H1 (cell line): ENCODE measurements at regions not wholly inside any gene's neighbourhood (a gene's known extent, or its start where the extent isn't known, plus 50 kb on each side); places are given as distances from the start of the nearest gene placed in this dataset.

Source experiments
- CTCF ChIA-PET: fragments of 300-600 bp; sonication (Branson Sonifier 250); formaldehyde crosslinking; loops from one replicate; lab custom pipeline; 2021; ENCODE audit not compliant: partially characterized antibody; lab: Charles Lee
- POLR2A ChIA-PET: fragments of 300-600 bp; sonication (Branson Sonifier 250); formaldehyde crosslinking; loops from one replicate; lab custom pipeline; 2021; ENCODE audit warnings: inconsistent platforms; ENCODE audit not compliant: partially characterized antibody; lab: Charles Lee
- DNase-seq, 2 experiments: peaks; one replicate each; pipeline versions ENCODE4 v3.0.0 to v3.0.0-alpha.2; 2010 to 2022; ENCODE audit warnings: low spot score in 2 of 2, low read depth in 1 of 2, mixed read lengths in 1 of 2
- FAIRE-seq: peaks from 2 replicates; lab custom pipeline; 2011; peaks lifted over from hg19 to GRCh38; lab: Jason Lieb, UNC
- H2AFZ ChIP-seq: 2 replicates; pipeline ENCODE4 v1.8.1; 2012; ENCODE audit warnings: low read length, inconsistent platforms
- H2AK5ac ChIP-seq: 2 replicates; pipeline ENCODE4 v1.6.1; 2013; ENCODE audit warnings: low read depth, low read length
- H2BK120ac ChIP-seq: replicated peaks from 2 replicates; pipeline ENCODE3; 2013; ENCODE audit warnings: low read depth, low read length, inconsistent platforms
- H2BK12ac ChIP-seq: 2 replicates; pipeline ENCODE4 v1.6.1; 2013; ENCODE audit warnings: low read depth, low read length
- H2BK15ac ChIP-seq: 2 replicates; pipeline ENCODE4 v1.6.1; 2013; ENCODE audit warnings: low read length
- H2BK20ac ChIP-seq: 2 replicates; pipeline ENCODE4 v1.6.1; 2013; ENCODE audit warnings: low read length
- H2BK5ac ChIP-seq: 2 replicates; pipeline ENCODE4 v1.6.1; 2013; ENCODE audit warnings: low read depth, low read length
- H3K14ac ChIP-seq: 2 replicates; pipeline ENCODE4 v1.6.1; 2013; ENCODE audit warnings: inconsistent platforms; ENCODE audit not compliant: insufficient read length
- H3K18ac ChIP-seq: 2 replicates; pipeline ENCODE4 v1.6.1; 2013; ENCODE audit warnings: low read length; ENCODE audit errors: extremely low read depth
- H3K23ac ChIP-seq: 2 replicates; pipeline ENCODE4 v1.6.1; 2013; ENCODE audit warnings: inconsistent platforms; ENCODE audit not compliant: insufficient read length
- H3K23me2 ChIP-seq: 2 replicates; pipeline ENCODE4 v1.6.1; 2013; ENCODE audit warnings: low read depth, low read length
- H3K27ac ChIP-seq: 2 replicates; pipeline ENCODE4 v1.6.1; 2011; ENCODE audit warnings: low read depth, low read length, inconsistent platforms
- H3K27me3 ChIP-seq, 4 experiments: replicated peaks in 1 of 4; 1 replicate in 1 of 4; 2 replicates in 3 of 4; pipeline versions ENCODE4 v1.6.1 to v1.8.1; 2011 to 2013; ENCODE audit warnings: low read length in 3 of 4, mild to moderate bottlenecking in 3 of 4, inconsistent platforms in 2 of 4, mixed read lengths in 2 of 4, moderate library complexity in 1 of 4; ENCODE audit not compliant: control insufficient read depth in 3 of 4, insufficient read depth in 3 of 4; ENCODE audit errors: extremely low read depth in 1 of 4
- H3K36me3 ChIP-seq, 4 experiments: 2 replicates each; pipeline versions ENCODE4 v1.6.1 to v1.8.1; 2011 to 2013; ENCODE audit warnings: mild to moderate bottlenecking in 4 of 4, low read length in 3 of 4, moderate library complexity in 2 of 4, control low read depth in 1 of 4, inconsistent platforms in 1 of 4; ENCODE audit not compliant: insufficient read depth in 4 of 4, control insufficient read depth in 2 of 4
- H3K4ac ChIP-seq: replicated peaks from 2 replicates; pipeline ENCODE3; 2013; ENCODE audit warnings: low read length, low read depth, mixed read lengths, inconsistent platforms; ENCODE audit not compliant: insufficient read length
- H3K4me1 ChIP-seq, 4 experiments: replicated peaks in 1 of 4; 1 replicate in 1 of 4; 2 replicates in 3 of 4; pipeline versions ENCODE4 v1.6.1 to v1.8.1; 2011 to 2013; ENCODE audit warnings: low read length in 3 of 4, inconsistent platforms in 2 of 4, mixed read lengths in 1 of 4; ENCODE audit not compliant: insufficient read depth in 4 of 4, control insufficient read depth in 3 of 4
- H3K4me2 ChIP-seq, 2 experiments: 2 replicates each; pipeline versions ENCODE4 v1.6.1 to v1.8.1; 2011 to 2013; ENCODE audit warnings: low read depth in 2 of 2, low read length in 2 of 2, control low read depth in 1 of 2, inconsistent platforms in 1 of 2, mild to moderate bottlenecking in 1 of 2; ENCODE audit not compliant: insufficient read depth in 1 of 2
- H3K4me3 ChIP-seq, 4 experiments: fragments of 200-600, 300-600 bp in 1 of 4; sonication (generic), shearing (Covaris generic), sonication (Bioruptor Twin) in 1 of 4; 2 replicates each; pipeline versions ENCODE4 v1.5.1 to v1.8.1; 2011 to 2016; ENCODE audit warnings: low read length in 4 of 4, low read depth in 3 of 4, control low read depth in 2 of 4, inconsistent platforms in 2 of 4, mild to moderate bottlenecking in 2 of 4, mixed read lengths in 1 of 4, moderate library complexity in 1 of 4; ENCODE audit not compliant: insufficient read depth in 2 of 4; ENCODE audit errors: extremely low read depth in 1 of 4
- H3K56ac ChIP-seq: replicated peaks from 2 replicates; pipeline ENCODE3; 2013; ENCODE audit warnings: low read depth, mild to moderate bottlenecking, mixed read lengths, low read length, inconsistent platforms; ENCODE audit not compliant: insufficient read length
- H3K79me1 ChIP-seq: 2 replicates; pipeline ENCODE4 v1.6.1; 2013; ENCODE audit warnings: low read depth, low read length, control low read depth
- H3K79me2 ChIP-seq, 2 experiments: 2 replicates each; pipeline versions ENCODE4 v1.6.1 to v1.8.1; 2012 to 2013; ENCODE audit warnings: low read length in 2 of 2, mild to moderate bottlenecking in 2 of 2, inconsistent platforms in 1 of 2; ENCODE audit not compliant: insufficient read depth in 2 of 2, control insufficient read depth in 1 of 2
- H3K9ac ChIP-seq, 4 experiments: replicated peaks in 1 of 4; 1 replicate in 1 of 4; 2 replicates in 3 of 4; pipeline versions ENCODE4 v1.6.1 to v1.8.1; 2011 to 2013; ENCODE audit warnings: low read depth in 3 of 4, low read length in 3 of 4, control low read depth in 2 of 4, mild to moderate bottlenecking in 2 of 4, moderate library complexity in 2 of 4, inconsistent platforms in 1 of 4; ENCODE audit errors: extremely low read depth in 1 of 4
- H3K9me3 ChIP-seq, 2 experiments: 2 replicates each; pipeline versions ENCODE4 v1.6.1 to v1.8.1; 2012 to 2013; ENCODE audit warnings: mild to moderate bottlenecking in 2 of 2, moderate library complexity in 2 of 2, control low read depth in 1 of 2, inconsistent platforms in 1 of 2, low read depth in 1 of 2, low read length in 1 of 2, mixed read lengths in 1 of 2; ENCODE audit not compliant: insufficient read depth in 2 of 2
- H4K20me1 ChIP-seq, 2 experiments: replicated peaks in 1 of 2; 2 replicates each; pipeline versions ENCODE3 to v1.8.1; 2011 to 2013; ENCODE audit warnings: inconsistent platforms in 2 of 2, low read length in 2 of 2, mild to moderate bottlenecking in 1 of 2; ENCODE audit not compliant: insufficient read depth in 2 of 2, control insufficient read depth in 1 of 2
- H4K5ac ChIP-seq: 2 replicates; pipeline ENCODE4 v1.6.1; 2013; ENCODE audit warnings: low read length, low read depth, mixed read lengths, inconsistent platforms; ENCODE audit not compliant: insufficient read length
- H4K8ac ChIP-seq: 2 replicates; pipeline ENCODE4 v1.8.0; 2013; ENCODE audit warnings: mild to moderate bottlenecking, moderate library complexity, low read length, inconsistent platforms; ENCODE audit not compliant: insufficient read depth; ENCODE audit errors: extremely low read depth
- H4K91ac ChIP-seq: replicated peaks from 2 replicates; pipeline ENCODE3; 2013; ENCODE audit warnings: low read length, mixed read lengths, inconsistent platforms; ENCODE audit not compliant: insufficient read length
- GTF2F1 ChIP-seq: IDR thresholded peaks from 2 replicates; pipeline ENCODE4 v1.6.1; 2012; ENCODE audit warnings: low read depth, low read length, improper control_type of control experiment, borderline replicate concordance
- WGBS, 2 experiments: shearing (Covaris generic) in 1 of 2; methylation state at CpG; one replicate each; pipeline versions ENCODE4 v1.1.6 to v1.1.7; 2013 to 2015; ENCODE audit warnings: low lambda C conversion rate in 2 of 2, mixed read lengths in 2 of 2, inconsistent platforms in 1 of 2, low coverage in 1 of 2, missing lambda C conversion rate in 1 of 2; ENCODE audit not compliant: insufficient replicate concordance in 2 of 2, insufficient coverage in 1 of 2, insufficient read length in 1 of 2; ENCODE audit errors: extremely low coverage in 1 of 2, missing lambda C conversion rate in 1 of 2; 5-methylcytosine and 5-hydroxymethylcytosine counted together

- CTCF ChIA-PET = no interaction called here
Measured at GRCh38 chr16:60438894-60439293, 1597.3 kb downstream of the CDH8 start.

More at GRCh38 chr16:60438894-60439293, 1597.3 kb downstream of the CDH8 start:
- no peak for DNase-seq
- POLR2A ChIA-PET = no interaction called here
- no peak overlapping the region for H2BK5ac ChIP-seq
- H4K91ac ChIP-seq = no peak overlapping the region
- no peak overlapping the region for H3K4me3 ChIP-seq
- H3K14ac ChIP-seq = no peak overlapping the region
- H3K4ac ChIP-seq = no peak overlapping the region
- no peak overlapping the region for H3K23ac ChIP-seq
- TF ChIP-seq GTF2F1 = no peak
- H3K9ac ChIP-seq = no peak overlapping the region
- no peak overlapping the region for H2AFZ ChIP-seq
- no peaks in the 10 kb centered on the region for H3K4me1 ChIP-seq
- H3K27ac ChIP-seq = no peak overlapping the region
- no peaks in the 10 kb centered on the region for H4K20me1 ChIP-seq
- no peak overlapping the region for H4K5ac ChIP-seq
- H3K23me2 ChIP-seq = no peaks in the 10 kb centered on the region
- H3K36me3 ChIP-seq = no peaks in the 10 kb centered on the region
- FAIRE-seq = no peak
- no peak overlapping the region for H4K8ac ChIP-seq
- no peak overlapping the region for H3K18ac ChIP-seq
- H3K4me2 ChIP-seq = no peak overlapping the region
- H2AK5ac ChIP-seq = no peak overlapping the region
- no peak overlapping the region for H2BK20ac ChIP-seq
- 92% methylated on average over 6 of the region's 6 CpGs; no CpG with 5 or more reads in 1 of the 2 experiments for WGBS, 2 experiments
- H2BK120ac ChIP-seq = no peak overlapping the region
- no peak overlapping the region for H2BK12ac ChIP-seq
- no peaks in the 10 kb centered on the region for H3K79me1 ChIP-seq
- H3K56ac ChIP-seq = no peak overlapping the region
- no peaks in the 10 kb centered on the region for H3K9me3 ChIP-seq
- no peaks in the 10 kb centered on the region for H3K27me3 ChIP-seq
- no peaks in the 10 kb centered on the region for H3K79me2 ChIP-seq
- H2BK15ac ChIP-seq = no peak overlapping the region
